ENCODE measurements at regions not wholly inside any gene's neighbourhood (a gene's known extent, or its start where the extent isn't known, plus 50 kb on each side); places are given as distances from the start of the nearest gene placed in this dataset.
"Not testable (repeated sequence)": the region's sequence is repeated elsewhere in the genome, so short reads cannot be mapped to it uniquely, and the experiment has no call there.

- DNase-seq = not testable (repeated sequence)
Observed at GRCh38 chr21:5105939-5106708, 5415.3 kb upstream of the TPTE start.

DNA sequence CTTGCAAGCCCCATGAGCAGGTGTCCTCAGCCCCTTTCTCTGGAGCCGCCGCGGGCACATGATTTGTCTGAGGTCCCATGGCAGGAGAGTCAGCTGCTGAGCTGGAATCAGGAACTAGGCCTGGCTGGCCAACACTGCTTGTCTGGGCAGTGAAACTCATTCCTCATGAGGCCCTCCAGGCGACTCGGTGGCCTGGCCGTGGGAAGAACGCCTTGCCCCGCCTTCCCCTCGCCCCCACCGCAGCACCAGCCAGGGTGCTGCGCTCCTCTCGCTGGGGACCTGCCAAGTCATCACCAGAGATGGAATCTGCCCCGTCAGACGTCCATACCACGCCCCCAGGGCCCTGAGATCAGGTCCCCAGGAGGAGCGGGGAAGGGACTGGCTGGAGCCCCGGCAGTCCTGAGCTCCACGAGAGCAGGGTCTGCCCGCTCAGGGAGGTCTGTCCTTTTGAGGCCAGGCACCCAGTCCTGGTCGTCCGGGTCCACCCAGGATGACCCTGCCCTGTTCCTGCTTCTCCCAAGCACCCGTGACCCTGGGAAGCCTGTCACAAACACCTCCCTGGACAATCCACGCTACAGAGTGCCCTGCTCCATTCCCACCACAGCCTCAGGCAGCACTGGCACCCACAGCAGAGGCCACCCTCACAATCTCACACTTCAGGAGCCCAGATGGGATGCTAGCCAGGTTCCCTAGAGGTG is 5414.5 kb upstream of the TPTE start:
- not testable (repeated sequence) for DNase-seq

GRCh38 chr21:5107637-5108036 is 5413.7 kb upstream of the TPTE start:
- DNase-seq = not testable (repeated sequence)

DNA sequence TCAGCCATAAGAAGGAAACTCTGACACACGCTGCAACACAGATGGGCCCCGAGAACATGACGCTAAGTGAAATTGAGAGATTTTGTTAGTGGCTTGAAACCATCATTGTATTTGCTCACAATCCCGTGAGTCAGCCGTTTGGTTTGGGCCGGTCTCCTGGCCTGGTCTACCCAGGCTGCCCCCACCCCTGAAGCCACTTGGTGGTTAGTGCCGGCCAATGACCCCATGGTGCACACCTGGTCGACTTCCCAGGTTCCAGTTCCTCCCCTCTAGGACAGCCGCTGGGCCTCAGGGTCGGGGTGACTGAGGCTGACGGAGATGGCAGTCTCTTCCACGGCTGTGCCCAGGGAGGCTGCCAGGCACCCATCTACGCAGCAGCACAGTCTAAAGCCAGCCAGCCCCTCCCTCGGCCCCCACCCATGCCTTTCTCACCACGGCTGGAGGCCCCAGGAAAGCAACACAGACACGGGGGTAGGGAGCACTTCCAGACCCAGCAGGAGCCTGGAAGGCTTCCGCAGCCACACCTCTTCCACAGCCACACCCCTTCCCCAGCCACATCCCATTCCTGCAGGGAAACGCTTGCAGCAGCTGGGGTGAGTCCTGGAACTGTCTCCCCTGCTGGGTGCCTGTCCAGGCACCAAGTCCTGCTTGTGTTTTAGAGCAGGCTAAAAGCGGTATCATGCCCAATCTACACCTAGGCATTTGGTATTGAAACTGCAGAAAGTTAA is 5413.2 kb upstream of the TPTE start:
- not testable (repeated sequence) for DNase-seq

DNA sequence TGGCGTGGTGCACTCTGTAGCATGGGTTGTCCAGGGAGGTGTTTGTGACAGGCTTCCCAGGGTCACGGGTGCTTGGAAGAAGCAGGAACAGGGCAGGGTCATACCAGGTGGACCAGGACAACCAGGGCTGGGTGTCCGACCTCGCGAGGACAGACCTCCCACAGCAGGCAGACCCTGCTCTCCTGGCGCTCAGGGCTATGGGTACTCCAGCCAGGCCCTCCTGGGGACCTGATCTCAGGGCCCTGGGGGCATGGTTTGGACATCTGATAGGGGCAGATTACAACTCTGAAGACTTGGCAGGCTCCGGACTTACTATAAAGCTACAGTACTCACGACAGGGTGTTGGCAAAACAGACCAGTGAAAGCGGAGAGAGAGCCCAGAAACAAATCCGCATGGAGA is 5410.2 kb upstream of the TPTE start:
- DNase-seq = not testable (repeated sequence)

- not testable (repeated sequence) for DNase-seq
Observed at GRCh38 chr21:5113092-5113491, 5408.3 kb upstream of the TPTE start.

- DNase-seq = not testable (repeated sequence)
Observed at GRCh38 chr21:5114468-5114867, 5406.9 kb upstream of the TPTE start.

DNA sequence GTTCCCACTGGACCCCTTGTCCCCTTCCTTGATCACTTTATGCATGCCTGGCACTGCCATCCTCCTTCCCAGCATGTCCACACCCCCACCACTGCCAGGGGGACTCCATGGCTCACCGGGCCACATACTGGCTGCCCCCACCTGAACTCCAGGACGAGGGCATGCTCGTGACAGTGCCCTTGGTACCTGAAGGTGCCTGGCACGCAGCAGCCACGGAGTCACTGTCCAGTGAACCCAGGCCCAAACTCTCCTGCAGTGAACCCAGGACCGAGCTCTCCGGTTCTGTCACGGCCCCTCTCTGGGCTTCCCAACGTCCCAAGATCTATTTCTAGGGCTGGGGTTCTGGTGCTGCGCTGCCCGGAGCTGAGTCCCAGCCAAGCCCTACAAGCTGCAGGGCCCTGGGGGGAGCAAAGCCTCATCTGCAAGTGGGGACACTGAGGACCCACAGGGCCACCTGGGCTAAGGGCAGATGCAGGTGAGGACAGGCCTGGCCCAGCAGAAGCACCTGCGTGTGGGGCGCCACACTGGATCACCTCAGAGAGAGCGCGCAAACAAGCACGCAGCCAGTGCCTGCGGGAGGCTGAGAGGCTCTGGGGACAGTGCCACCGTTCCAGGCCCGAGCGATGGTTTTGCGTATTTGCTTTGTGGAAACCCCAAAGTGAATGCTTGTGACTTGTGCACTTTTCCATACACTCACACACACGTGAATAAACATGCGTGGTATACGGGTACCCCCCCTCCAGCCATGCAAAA is 5406.3 kb upstream of the TPTE start:
- DNase-seq = not testable (repeated sequence)

DNA sequence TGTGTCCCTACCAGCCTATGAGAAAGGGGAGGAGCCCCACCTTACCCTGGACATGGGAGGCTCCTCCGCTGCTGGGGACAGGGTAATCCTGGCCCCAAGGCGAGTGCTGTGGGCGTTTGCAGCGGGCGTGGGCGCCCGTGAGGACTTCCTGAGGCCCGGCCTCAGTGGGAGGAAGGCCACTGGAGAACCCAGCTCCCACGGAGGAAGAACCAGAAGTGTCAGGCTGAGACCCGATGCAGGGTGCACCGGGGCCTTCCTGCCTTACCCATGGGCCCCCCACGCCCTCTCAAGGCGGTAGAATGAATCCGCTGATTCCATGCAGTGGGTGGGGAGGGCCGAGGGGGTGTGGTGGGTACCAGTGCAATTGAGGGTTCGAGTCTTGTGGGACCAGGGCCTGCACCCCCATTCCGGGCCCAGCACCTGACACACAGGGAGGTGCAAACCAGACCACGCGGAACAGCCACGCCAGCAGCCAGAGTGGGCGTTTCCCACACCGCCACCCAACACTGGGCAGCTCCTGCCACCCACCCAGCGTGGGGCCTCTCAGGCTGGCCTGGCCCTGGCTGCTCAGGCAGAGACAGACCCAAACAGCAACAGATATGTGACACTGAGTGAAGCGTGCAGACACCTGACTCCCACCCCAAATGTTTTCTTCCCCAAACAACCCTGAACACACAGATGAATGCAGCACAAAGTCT is 5405.6 kb upstream of the TPTE start:
- not testable (repeated sequence) for DNase-seq

- DNase-seq = not testable (repeated sequence)
Observed at GRCh38 chr21:5116344-5117123, 5404.8 kb upstream of the TPTE start.

- DNase-seq = not testable (repeated sequence)
Observed at GRCh38 chr21:5117135-5117534, 5404.2 kb upstream of the TPTE start.

DNA sequence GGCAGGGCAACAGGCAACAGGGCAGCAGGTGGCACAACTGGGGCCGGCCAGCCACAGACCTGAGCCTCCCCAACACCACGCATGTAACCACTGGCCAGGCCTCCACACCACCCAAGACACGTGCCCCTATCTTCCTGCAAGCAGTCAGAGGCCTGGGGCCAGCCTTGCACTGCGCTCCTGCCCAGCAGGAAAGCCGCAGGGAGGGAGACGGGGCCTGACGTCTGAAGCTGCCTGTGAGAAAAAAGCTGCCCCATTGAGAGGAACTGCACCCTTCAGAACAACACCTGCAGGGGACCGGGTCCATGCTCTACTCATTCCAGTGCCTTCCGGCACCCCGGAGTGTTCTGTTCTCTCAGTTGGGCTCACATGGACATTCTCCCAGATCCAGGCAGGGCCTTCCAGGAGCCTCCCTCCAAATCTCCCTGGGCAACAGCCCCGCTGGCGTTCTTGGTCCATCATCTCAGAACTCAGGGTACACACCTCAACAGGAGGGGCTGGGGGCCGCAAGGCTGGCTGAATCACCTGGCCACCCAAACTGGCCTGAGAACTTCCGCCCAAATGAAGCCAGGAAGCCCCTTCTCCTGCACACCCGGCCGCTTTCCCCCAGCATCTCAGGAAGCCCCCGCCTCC is 5403.6 kb upstream of the TPTE start:
- not testable (repeated sequence) for DNase-seq

- not testable (repeated sequence) for DNase-seq
Observed at GRCh38 chr21:5118296-5118679, 5403.1 kb upstream of the TPTE start.

DNA sequence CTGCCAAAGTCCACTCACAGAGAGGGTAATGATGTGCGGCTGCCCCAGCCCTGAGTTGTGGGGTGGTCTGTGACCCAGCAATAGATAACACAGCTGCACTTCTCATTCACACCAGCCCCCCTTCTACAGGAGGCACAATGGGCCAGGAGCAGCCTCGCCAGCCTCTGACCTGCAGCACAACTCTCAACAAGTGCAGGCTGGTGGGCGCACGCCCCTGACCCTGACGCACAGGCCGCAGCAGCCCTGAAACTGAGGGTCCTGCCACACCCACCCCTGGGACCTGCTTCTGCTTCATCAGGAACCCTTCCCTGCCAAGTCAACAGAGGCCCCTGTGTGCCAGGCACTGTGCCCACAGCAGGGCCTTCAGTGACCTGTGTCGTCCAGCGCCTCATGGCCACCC is 5402.2 kb upstream of the TPTE start:
- DNase-seq = not testable (repeated sequence)

DNA sequence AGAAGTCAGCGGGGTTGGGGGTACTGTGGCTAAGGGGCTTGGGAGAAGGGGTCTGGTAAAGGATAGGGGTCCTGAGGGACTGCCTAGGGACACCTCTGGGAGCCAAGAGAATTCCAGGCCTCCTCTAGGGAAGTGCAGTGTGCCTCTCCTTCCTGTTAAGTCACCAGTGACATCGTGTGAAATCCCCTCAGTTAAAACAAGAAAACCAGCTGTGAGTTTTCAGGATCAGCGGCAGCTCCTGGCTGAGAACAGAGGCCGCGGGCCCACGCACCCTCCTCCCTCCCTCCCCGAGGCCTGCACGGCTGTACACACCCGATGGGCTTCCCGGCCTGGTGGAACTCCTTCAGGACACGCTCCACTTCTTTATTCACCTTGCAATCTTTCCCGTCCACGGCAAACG is 5400.0 kb upstream of the TPTE start:
- DNase-seq = not testable (repeated sequence)

DNA sequence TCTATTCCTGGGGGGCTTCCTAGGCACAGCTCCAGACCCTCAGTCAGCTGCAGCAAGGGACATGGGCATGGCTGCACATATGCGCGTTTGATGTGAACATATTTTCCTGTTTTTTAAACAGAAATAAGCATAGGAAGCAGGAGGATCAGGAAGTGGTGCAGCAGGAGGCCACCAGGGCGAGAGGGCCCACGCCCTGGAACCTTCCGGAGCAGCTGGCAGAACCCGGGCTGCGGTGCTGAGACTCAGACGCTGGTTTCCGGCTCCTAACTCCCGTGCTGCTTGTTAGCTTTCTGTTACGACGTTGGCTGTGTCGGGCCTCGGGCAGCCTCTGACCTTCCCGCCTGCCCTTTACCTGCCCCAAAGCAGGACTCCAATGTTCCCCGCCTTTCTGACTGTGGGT is 5399.5 kb upstream of the TPTE start:
- not testable (repeated sequence) for DNase-seq

DNA sequence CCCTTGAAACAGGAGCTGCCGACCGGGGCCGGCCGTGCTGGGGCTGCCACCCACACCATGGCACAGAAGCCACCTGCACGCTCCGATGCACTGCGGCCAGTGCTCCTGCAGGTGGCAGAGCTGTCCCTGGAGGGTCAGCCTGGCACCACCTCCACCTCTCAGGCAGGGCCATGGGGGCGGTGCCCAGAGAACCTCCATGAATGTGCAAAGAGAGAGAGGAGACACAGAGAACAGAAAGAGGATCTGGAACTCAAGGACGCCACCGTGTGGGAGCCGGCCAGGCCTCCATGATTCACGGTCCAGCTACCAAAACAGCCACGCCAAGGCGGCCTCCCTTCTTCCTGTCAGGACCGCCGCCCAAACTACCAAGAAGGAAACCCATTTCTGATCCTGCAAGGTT is 5397.7 kb upstream of the TPTE start:
- not testable (repeated sequence) for DNase-seq

- DNase-seq = peak; percentile 83
Observed at GRCh38 chr21:5128261-5128660, 5393.1 kb upstream of the TPTE start.

DNA sequence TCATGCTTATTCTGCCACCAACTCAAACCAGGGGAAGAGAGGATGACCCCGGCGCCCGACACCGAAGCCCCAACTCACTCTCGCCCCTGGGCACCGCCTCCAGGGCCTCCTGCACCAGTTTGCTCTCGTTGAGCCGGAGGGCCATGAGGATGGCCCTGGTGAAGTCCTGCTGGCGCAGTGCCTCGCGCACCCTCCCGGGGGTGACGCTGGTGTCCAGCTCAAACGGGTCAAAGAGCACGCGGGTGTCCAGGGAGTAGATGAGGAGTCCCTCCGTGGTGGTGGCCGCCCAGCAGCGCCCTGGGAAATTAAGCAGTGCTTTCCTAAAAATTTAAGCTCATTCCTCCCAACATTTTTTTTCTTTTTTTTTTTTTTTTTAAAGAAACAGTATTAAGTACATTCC is 5387.6 kb upstream of the TPTE start:
- not testable (repeated sequence) for DNase-seq

DNA sequence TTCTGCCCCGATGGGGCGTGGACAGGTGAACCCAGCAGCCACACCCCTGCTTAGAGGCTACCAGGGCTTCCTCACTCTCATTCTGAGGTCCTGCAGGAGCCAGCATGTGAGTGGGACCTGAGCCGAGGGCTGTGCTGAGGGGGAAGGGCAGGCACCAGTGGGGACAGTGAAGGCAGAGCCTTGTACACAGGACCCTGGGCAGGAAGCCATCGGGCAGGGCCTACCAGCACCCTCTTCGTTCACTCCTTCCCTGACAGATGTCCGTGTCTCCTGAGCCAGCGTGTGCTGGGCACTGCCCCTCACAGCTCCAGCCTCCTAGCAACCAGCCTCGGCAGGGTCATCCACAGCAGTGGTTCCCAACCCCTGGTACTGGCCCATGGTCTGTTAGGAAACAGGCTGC is 5385.0 kb upstream of the TPTE start:
- not testable (repeated sequence) for DNase-seq

GRCh38 chr21:5137006-5137405 is 5384.4 kb upstream of the TPTE start:
- DNase-seq = not testable (repeated sequence)

Measured in hematopoietic multipotent progenitor cell treated with erythropoietin and hydrocortisone succinate and interleukin-3 and kit ligand, for 8 days (in vitro differentiated cells).